OCI-LY1 (cell line): ENCODE measurements at regions not wholly inside any gene's neighbourhood (a gene's known extent, or its start where the extent isn't known, plus 50 kb on each side); places are given as distances from the start of the nearest gene placed in this dataset.
"Not testable (repeated sequence)": the region's sequence is repeated elsewhere in the genome, so short reads cannot be mapped to it uniquely, and the experiment has no call there.

Experiments used
- H2AFZ ChIP-seq: fragments of 200-600 bp; sonication (generic), shearing (Covaris generic); 2 replicates; pipeline ENCODE4 v1.6.0; 2014; ENCODE audit warnings: antibody characterized with exemption, mild to moderate bottlenecking, low read length
- H3F3A ChIP-seq: fragments of 200-600 bp; sonication (generic), shearing (Covaris generic); 2 replicates; pipeline ENCODE4 v1.6.0; 2014; ENCODE audit warnings: mild to moderate bottlenecking, antibody characterized with exemption, low read length, moderate library complexity; ENCODE audit not compliant: insufficient read depth
- H3K27ac ChIP-seq: fragments of 200-600 bp; sonication (generic); 2 replicates; pipeline ENCODE4 v1.5.1; 2014; ENCODE audit warnings: low read length, mixed run types, mild to moderate bottlenecking, low read depth; ENCODE audit not compliant: poor library complexity, severe bottlenecking
- H3K27me3 ChIP-seq: fragments of 200-600 bp; sonication (generic); 2 replicates; pipeline ENCODE4 v1.6.0; 2014; ENCODE audit warnings: antibody characterized with exemption, mild to moderate bottlenecking, low read length, moderate library complexity; ENCODE audit not compliant: insufficient read depth
- H3K36me3 ChIP-seq: fragments of 200-600 bp; sonication (generic); 2 replicates; pipeline ENCODE4 v1.6.1; 2014; ENCODE audit warnings: mild to moderate bottlenecking, antibody characterized with exemption, low read length, moderate library complexity, mixed read lengths; ENCODE audit not compliant: insufficient read depth
- H3K4me1 ChIP-seq: fragments of 200-600 bp; sonication (generic); 2 replicates; pipeline ENCODE4 v1.5.1; 2014; ENCODE audit warnings: mild to moderate bottlenecking, low read length, moderate library complexity; ENCODE audit not compliant: insufficient read depth, severe bottlenecking
- H3K4me2 ChIP-seq: fragments of 200-600 bp; sonication (generic), shearing (Covaris generic); 2 replicates; pipeline ENCODE4 v1.6.1; 2014; ENCODE audit warnings: low read length
- H3K4me3 ChIP-seq: fragments of 200-600 bp; sonication (generic); 2 replicates; pipeline ENCODE4 v1.5.1; 2014; ENCODE audit warnings: low read length, low read depth, mild to moderate bottlenecking, mixed read lengths; ENCODE audit not compliant: poor library complexity, severe bottlenecking
- H3K79me2 ChIP-seq: fragments of 200-600 bp; shearing (Covaris generic); 2 replicates; pipeline ENCODE4 v1.6.1; 2016; ENCODE audit warnings: mixed run types, low read length, mixed read lengths; ENCODE audit not compliant: insufficient read depth
- H3K9ac ChIP-seq: fragments of 200-600 bp; sonication (generic), shearing (Covaris generic); 2 replicates; pipeline ENCODE4 v1.6.1; 2014; ENCODE audit warnings: mild to moderate bottlenecking, low read length, mixed read lengths
- H3K9me2 ChIP-seq: fragments of 200-600 bp; sonication (generic), shearing (Covaris generic); 2 replicates; pipeline ENCODE4 v1.6.1; 2014; ENCODE audit warnings: low read depth, mild to moderate bottlenecking, low read length, mixed read lengths
- H3K9me3 ChIP-seq: fragments of 200-600 bp; shearing (Covaris generic); 2 replicates; pipeline ENCODE4 v1.6.1; 2014; ENCODE audit warnings: low read length, mixed read lengths
- H4K20me1 ChIP-seq: fragments of 200-600 bp; sonication (generic), shearing (Covaris generic); 2 replicates; pipeline ENCODE4 v1.6.0; 2016; ENCODE audit warnings: mild to moderate bottlenecking, low read length; ENCODE audit not compliant: insufficient read depth
- EZH2 ChIP-seq: fragments of 200-600 bp; sonication (generic), shearing (Covaris generic); IDR thresholded peaks from 2 replicates; pipeline ENCODE4 v1.8.0; 2017; ENCODE audit warnings: borderline replicate concordance, mixed run types, mild to moderate bottlenecking, antibody characterized with exemption, low read length, moderate library complexity, mixed read lengths
- TF ChIP-seq, protein P1 (sequence below): fragments of 200-600 bp; sonication (generic), shearing (Covaris generic); IDR thresholded peaks from 2 replicates; pipeline ENCODE4 v1.5.1; 2017; ENCODE audit warnings: mild to moderate bottlenecking, antibody characterized with exemption, low read length, moderate library complexity, mixed read lengths

DNA sequence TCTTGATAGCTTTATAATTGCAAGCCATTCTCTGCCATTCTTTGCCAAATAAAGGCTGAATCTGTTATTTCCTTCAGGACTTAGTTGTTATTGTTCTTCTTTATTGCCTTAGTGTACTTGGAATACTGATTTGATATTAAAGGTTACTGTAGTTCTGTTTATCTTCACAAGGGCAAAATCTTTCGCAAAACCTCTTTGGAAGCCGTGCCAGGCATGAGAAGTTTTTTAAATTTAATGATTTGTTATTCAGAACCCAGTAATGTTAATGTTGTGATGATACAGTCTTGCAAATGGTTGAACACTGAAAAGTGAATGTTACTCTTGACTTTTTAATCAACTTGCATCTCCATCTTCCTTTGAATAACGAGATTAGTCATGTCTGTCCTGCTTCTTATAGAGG lies 1225.2 kb upstream of the GOT2 start:
- H3K36me3 ChIP-seq: no peaks in the 10 kb centered on the region
- H3K27me3 ChIP-seq: no peaks in the 10 kb centered on the region
- no peak overlapping the region for H3K27ac ChIP-seq
- no peaks in the 10 kb centered on the region for H4K20me1 ChIP-seq
- no peak overlapping the region for H3K9ac ChIP-seq
- TF ChIP-seq EZH2: no peak
- TF ChIP-seq, protein P1, sequence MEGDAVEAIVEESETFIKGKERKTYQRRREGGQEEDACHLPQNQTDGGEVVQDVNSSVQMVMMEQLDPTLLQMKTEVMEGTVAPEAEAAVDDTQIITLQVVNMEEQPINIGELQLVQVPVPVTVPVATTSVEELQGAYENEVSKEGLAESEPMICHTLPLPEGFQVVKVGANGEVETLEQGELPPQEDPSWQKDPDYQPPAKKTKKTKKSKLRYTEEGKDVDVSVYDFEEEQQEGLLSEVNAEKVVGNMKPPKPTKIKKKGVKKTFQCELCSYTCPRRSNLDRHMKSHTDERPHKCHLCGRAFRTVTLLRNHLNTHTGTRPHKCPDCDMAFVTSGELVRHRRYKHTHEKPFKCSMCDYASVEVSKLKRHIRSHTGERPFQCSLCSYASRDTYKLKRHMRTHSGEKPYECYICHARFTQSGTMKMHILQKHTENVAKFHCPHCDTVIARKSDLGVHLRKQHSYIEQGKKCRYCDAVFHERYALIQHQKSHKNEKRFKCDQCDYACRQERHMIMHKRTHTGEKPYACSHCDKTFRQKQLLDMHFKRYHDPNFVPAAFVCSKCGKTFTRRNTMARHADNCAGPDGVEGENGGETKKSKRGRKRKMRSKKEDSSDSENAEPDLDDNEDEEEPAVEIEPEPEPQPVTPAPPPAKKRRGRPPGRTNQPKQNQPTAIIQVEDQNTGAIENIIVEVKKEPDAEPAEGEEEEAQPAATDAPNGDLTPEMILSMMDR: no peak
- H3K4me3 ChIP-seq: no peak overlapping the region
- H3K79me2 ChIP-seq: no peaks in the 10 kb centered on the region
- H3K9me2 ChIP-seq: no peaks in the 10 kb centered on the region
- H3K9me3 ChIP-seq: no peaks in the 10 kb centered on the region
- H2AFZ ChIP-seq: no peak overlapping the region
- no peak overlapping the region for H3K4me2 ChIP-seq
- no peaks in the 10 kb centered on the region for H3F3A ChIP-seq
- no peaks in the 10 kb centered on the region for H3K4me1 ChIP-seq

DNA sequence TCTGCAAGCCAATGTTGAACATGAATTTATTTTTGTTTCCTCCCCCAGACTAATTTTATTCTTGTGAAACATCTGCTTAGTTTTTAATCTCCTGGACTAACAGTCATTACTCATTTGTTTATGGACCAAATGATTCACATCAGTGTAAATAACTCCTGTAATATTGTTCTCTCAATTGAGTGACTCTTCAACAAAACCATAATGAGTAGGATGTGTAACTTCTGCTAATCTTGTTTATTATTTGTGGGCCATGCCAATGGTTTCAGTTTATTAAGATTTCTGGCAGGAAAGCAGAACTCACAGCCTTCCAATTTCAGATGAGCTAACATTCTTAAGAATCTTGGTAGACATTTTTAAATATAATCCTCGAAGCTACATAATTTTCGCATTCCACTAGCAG lies 1216.3 kb upstream of the GOT2 start:
- Histone ChIP-seq H3K79me2 (no peaks in the 10 kb centered on the region), H4K20me1 (no peaks in the 10 kb centered on the region), H3K4me1 (no peaks in the 10 kb centered on the region), H3K9me2 (no peaks in the 10 kb centered on the region), H3F3A (no peaks in the 10 kb centered on the region), H3K9ac (no peak overlapping the region), H3K4me3 (no peak overlapping the region), H3K27me3 (no peaks in the 10 kb centered on the region), H3K9me3 (no peaks in the 10 kb centered on the region), H3K27ac (no peak overlapping the region), H2AFZ (no peak overlapping the region), H3K4me2 (no peak overlapping the region), H3K36me3 (no peaks in the 10 kb centered on the region)
- TF ChIP-seq, protein P1: no peak
- TF ChIP-seq EZH2: no peak

DNA sequence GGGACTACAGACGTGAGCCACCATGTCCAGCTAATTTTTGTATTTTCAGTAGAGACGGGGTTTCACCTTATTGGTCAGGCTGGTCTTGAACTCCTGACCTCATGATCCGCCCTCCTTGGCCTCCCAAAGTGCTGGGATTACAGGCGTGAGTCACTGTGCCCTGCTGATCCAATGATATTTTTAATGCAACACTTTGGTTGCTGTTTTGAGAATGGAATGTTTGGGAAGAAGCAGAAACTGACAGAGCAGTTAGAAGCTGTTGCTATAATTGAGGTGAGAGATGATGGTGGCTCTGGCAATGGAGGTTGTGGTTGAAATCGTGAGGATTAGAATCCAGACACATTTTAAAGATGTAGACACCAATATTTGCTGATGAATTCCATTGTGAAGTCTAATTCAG lies 1209.9 kb upstream of the GOT2 start:
- not testable (repeated sequence) for H3K4me1 ChIP-seq, H3K9ac ChIP-seq, H4K20me1 ChIP-seq, H3K27me3 ChIP-seq, H3K9me2 ChIP-seq, H3K4me3 ChIP-seq, H3F3A ChIP-seq, H3K4me2 ChIP-seq, H2AFZ ChIP-seq, H3K9me3 ChIP-seq, H3K36me3 ChIP-seq, H3K27ac ChIP-seq, H3K79me2 ChIP-seq

DNA sequence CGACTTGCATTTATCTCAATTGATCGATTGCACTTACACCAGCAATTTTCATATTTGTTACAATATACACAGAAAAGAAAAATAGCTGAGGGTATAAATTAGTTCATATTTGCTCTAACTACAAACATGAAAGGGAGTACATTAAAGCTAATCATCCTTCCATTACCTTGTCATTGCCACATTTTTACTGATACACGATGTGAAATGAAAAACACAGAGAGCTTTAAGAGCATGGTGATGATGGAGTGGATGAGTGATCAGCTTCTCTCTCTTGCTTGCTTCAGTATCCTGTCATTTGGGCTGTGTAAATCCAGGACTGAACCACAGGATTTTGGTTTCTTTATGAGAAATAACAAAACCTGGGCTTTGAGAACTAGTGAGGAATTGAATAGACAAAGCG lies 1207.5 kb upstream of the GOT2 start:
- H3K27ac ChIP-seq: no peak overlapping the region
- H3F3A ChIP-seq: no peaks in the 10 kb centered on the region
- no peaks in the 10 kb centered on the region for H3K9me3 ChIP-seq
- H3K36me3 ChIP-seq: no peaks in the 10 kb centered on the region
- no peaks in the 10 kb centered on the region for H3K9me2 ChIP-seq
- H3K9ac ChIP-seq: no peak overlapping the region
- no peaks in the 10 kb centered on the region for H3K4me1 ChIP-seq
- no peak overlapping the region for H3K4me2 ChIP-seq
- H2AFZ ChIP-seq: no peak overlapping the region
- TF ChIP-seq, protein P1: no peak
- no peak for TF ChIP-seq EZH2
- no peaks in the 10 kb centered on the region for H3K27me3 ChIP-seq
- H3K4me3 ChIP-seq: no peak overlapping the region
- H4K20me1 ChIP-seq: no peaks in the 10 kb centered on the region
- H3K79me2 ChIP-seq: no peaks in the 10 kb centered on the region
